ENCODE measurements at regions not wholly inside any gene's neighbourhood (a gene's known extent, or its start where the extent isn't known, plus 50 kb on each side); places are given as distances from the start of the nearest gene placed in this dataset.

GRCh38 chr3:43978708-43979107, 263.0 kb upstream of the TOPAZ1 start:
- Histone ChIP-seq H4K20me1 (replicated peaks; ENCODE audit: insufficient read depth) (no peaks in the 10 kb centered on the region), H2AFZ (no peak overlapping the region), H3K9me2 (ENCODE audit: insufficient read depth) (no peaks in the 10 kb centered on the region), H3K27me3 (ENCODE audit: insufficient read depth) (no peaks in the 10 kb centered on the region), H3K79me2 (replicated peaks; ENCODE audit: insufficient read depth) (no peaks in the 10 kb centered on the region), H3K27ac (ENCODE audit: low read depth) (peak overlapping the region; percentile 56; the same call in 1 of the 2 replicates), H3F3A (replicated peaks; ENCODE audit: low read depth) (no peaks in the 10 kb centered on the region), H3K4me3 (peak overlapping the region; percentile 12; the same call in 1 of the 2 replicates), H3K4me1 (ENCODE audit: insufficient read depth) (peaks cover 38% of the 10 kb centered on the region), H3K36me3 (ENCODE audit: insufficient read depth) (no peaks in the 10 kb centered on the region), H3K4me2 (peak overlapping the region; percentile 54)
- H3K36me3 Mint-ChIP-seq (ENCODE audit: low read depth) = peaks cover 13% of the 10 kb centered on the region; the same call in 2 of the 3 replicates
- H3K9me3 Mint-ChIP-seq = peaks cover 10% of the 10 kb centered on the region
- H3K27ac Mint-ChIP-seq = peak overlapping the region; percentile 33; the same call in 1 of the 2 replicates
- H3K27me3 Mint-ChIP-seq (ENCODE audit: insufficient read depth, low read depth, poor library complexity) = peaks cover 6% of the 10 kb centered on the region
- peak; percentile 82 for ATAC-seq
- TF ChIP-seq NANOG (IDR thresholded peaks at IDR 0.05; ENCODE audit: borderline replicate concordance) (peak; percentile 61), EZH2phosphoT487 (IDR thresholded peaks at IDR 0.05; ENCODE audit: unreplicated experiment) (no peak), CREB1 (CRISPR knock-in tag; IDR thresholded peaks at IDR 0.05; ENCODE audit: low read depth) (no peak), EZH2 (IDR thresholded peaks at IDR 0.05; ENCODE audit: low read depth, unreplicated experiment) (no peak)
- H3K4me3 Mint-ChIP-seq = peak overlapping the region; percentile 15; the same call in 1 of the 3 replicates
- peaks cover 48% of the 10 kb centered on the region for H3K4me1 Mint-ChIP-seq
- peak; percentile 48 for DNase-seq (ENCODE audit: low spot score)

GRCh38 chr3:43979645-43980044, 262.0 kb upstream of the TOPAZ1 start:
- H3K4me3 ChIP-seq = no peak overlapping the region
- peak overlapping the region; percentile 54; the same call in 1 of the 2 replicates for H3K4me2 ChIP-seq
- peaks cover 13% of the 10 kb centered on the region; the same call in 2 of the 3 replicates for H3K36me3 Mint-ChIP-seq (ENCODE audit: low read depth)
- ATAC-seq = peak; percentile 63
- TF ChIP-seq EZH2 (IDR thresholded peaks at IDR 0.05; ENCODE audit: low read depth, unreplicated experiment) = no peak
- TF ChIP-seq STAT1 (IDR thresholded peaks at IDR 0.05; ENCODE audit: unreplicated experiment) = no peak
- no peaks in the 10 kb centered on the region for H3K36me3 ChIP-seq (ENCODE audit: insufficient read depth)
- H3K27ac ChIP-seq (ENCODE audit: low read depth) = no peak overlapping the region
- H3K4me1 Mint-ChIP-seq = peaks cover 42% of the 10 kb centered on the region
- no peaks in the 10 kb centered on the region for H3K79me2 ChIP-seq (replicated peaks; ENCODE audit: insufficient read depth)
- peaks cover 31% of the 10 kb centered on the region for H3K4me1 ChIP-seq (ENCODE audit: insufficient read depth)
- no peak for DNase-seq (ENCODE audit: low spot score)
- H3K27me3 Mint-ChIP-seq (ENCODE audit: insufficient read depth, low read depth, poor library complexity) = peaks cover 7% of the 10 kb centered on the region
- H3K4me3 Mint-ChIP-seq = no peak overlapping the region
- no peak overlapping the region for H3K27ac Mint-ChIP-seq
- peaks cover 10% of the 10 kb centered on the region for H3K9me3 Mint-ChIP-seq
- no peaks in the 10 kb centered on the region for H3K9me2 ChIP-seq (ENCODE audit: insufficient read depth)
- H4K20me1 ChIP-seq (replicated peaks; ENCODE audit: insufficient read depth) = no peaks in the 10 kb centered on the region
- H2AFZ ChIP-seq = no peak overlapping the region
- H3K27me3 ChIP-seq (ENCODE audit: insufficient read depth) = no peaks in the 10 kb centered on the region
- H3F3A ChIP-seq (replicated peaks; ENCODE audit: low read depth) = no peaks in the 10 kb centered on the region

- peaks cover 16% of the 10 kb centered on the region for H3K4me1 Mint-ChIP-seq
- Histone ChIP-seq H4K20me1 (replicated peaks; ENCODE audit: insufficient read depth) (no peaks in the 10 kb centered on the region; the same call in 1 of the 2 replicates), H2AFZ (peak overlapping the region; percentile 98), H3K4me1 (ENCODE audit: insufficient read depth) (peaks cover 21% of the 10 kb centered on the region; the same call in 1 of the 2 replicates), H3K36me3 (ENCODE audit: insufficient read depth) (no peaks in the 10 kb centered on the region), H3K9me2 (ENCODE audit: insufficient read depth) (no peaks in the 10 kb centered on the region), H3K27ac (ENCODE audit: low read depth) (no peak overlapping the region), H3F3A (replicated peaks; ENCODE audit: low read depth) (0 out of 2 replicates have a peak, but pooled peaks cover 11% of the 10 kb centered on the region), H3K4me3 (peak overlapping the region; percentile 91), H3K79me2 (replicated peaks; ENCODE audit: insufficient read depth) (0 out of 2 replicates have a peak, but pooled peaks cover 3% of the 10 kb centered on the region), H3K4me2 (peak overlapping the region; percentile 99), H3K27me3 (ENCODE audit: insufficient read depth) (peaks cover 85% of the 10 kb centered on the region)
- H3K27me3 Mint-ChIP-seq (ENCODE audit: insufficient read depth, low read depth, poor library complexity) = peaks cover 71% of the 10 kb centered on the region
- H3K9me3 Mint-ChIP-seq = peaks cover 16% of the 10 kb centered on the region
- no peak overlapping the region for H3K27ac Mint-ChIP-seq
- ATAC-seq = peak; percentile 28
- peak overlapping the region; percentile 88 for H3K4me3 Mint-ChIP-seq
- H3K36me3 Mint-ChIP-seq (ENCODE audit: low read depth) = peaks cover 7% of the 10 kb centered on the region
- DNase-seq (ENCODE audit: low spot score) = peak; percentile 77
- no peak for TF ChIP-seq ETS1 (IDR thresholded peaks at IDR 0.05)
- TF ChIP-seq ZNF331 (CRISPR knock-in tag; IDR thresholded peaks at IDR 0.05; ENCODE audit: low read depth) = no peak
- no peak for TF ChIP-seq ZNF462 (CRISPR knock-in tag; IDR thresholded peaks at IDR 0.05)
Measured at GRCh38 chr3:43994657-43995546, 246.8 kb upstream of the TOPAZ1 start.
